Nephron (organoid): ENCODE measurements at regions not wholly inside any gene's neighbourhood (a gene's known extent, or its start where the extent isn't known, plus 50 kb on each side); places are given as distances from the start of the nearest gene placed in this dataset.
A peak's percentile ranks its signal among the peaks of the same experiment; 100 is the strongest.

Experiments used
- H3K27ac Mint-ChIP-seq, 3 experiments: 2 replicates each; pipeline ENCODE4 v1.8.0; 2020; ENCODE audit warnings: mixed read lengths in 3 of 3, mild to moderate bottlenecking in 2 of 3, moderate library complexity in 1 of 3
- H3K27me3 Mint-ChIP-seq: 2 replicates; pipeline ENCODE4 v1.8.0; 2021; ENCODE audit warnings: low read depth, mild to moderate bottlenecking, moderate library complexity, mixed read lengths
- H3K36me3 Mint-ChIP-seq: 2 replicates; pipeline ENCODE4 v1.8.0; 2020; ENCODE audit warnings: low read depth, mixed read lengths
- H3K4me1 Mint-ChIP-seq: 2 replicates; pipeline ENCODE4 v1.8.0; 2020; ENCODE audit warnings: mixed read lengths
- H3K4me3 Mint-ChIP-seq, 3 experiments: 2 replicates each; pipeline ENCODE4 v1.8.0; 2020; ENCODE audit warnings: mild to moderate bottlenecking in 3 of 3, mixed read lengths in 3 of 3, moderate library complexity in 2 of 3
- H3K9me3 Mint-ChIP-seq: 2 replicates; pipeline ENCODE4 v1.8.0; 2020; ENCODE audit warnings: mixed read lengths
- TF ChIP-seq, protein P1 (sequence below), 3 experiments: fragments of 200-600 bp; sonication (generic); IDR thresholded peaks; one replicate each; pipeline ENCODE4 v1.5.0; 2021; ENCODE audit warnings: antibody characterized with exemption in 3 of 3; ENCODE audit not compliant: unreplicated experiment in 3 of 3

DNA sequence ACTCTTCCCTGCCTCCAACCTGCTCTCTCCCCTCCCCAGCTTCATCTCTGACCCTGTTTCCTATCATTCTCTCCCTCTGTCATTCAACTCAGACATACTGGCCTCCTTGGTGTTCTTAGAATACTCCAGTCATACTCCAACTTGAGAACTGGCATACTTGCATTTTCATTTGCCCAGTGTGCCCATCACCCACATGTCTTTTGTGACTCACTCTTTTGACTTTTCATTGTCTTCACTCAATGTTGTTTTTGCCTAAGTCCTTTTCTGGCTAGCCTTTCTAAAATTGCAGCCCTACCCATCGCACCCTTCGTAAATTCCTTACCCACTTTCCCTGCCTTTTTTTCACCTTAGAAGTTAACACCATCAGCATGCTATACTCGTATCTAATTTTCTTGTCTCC, 77.0 kb upstream of the CD2AP start:
- peaks cover 3% of the 10 kb centered on the region for H3K27me3 Mint-ChIP-seq
- H3K36me3 Mint-ChIP-seq = no peaks in the 10 kb centered on the region
- H3K9me3 Mint-ChIP-seq = no peaks in the 10 kb centered on the region
- H3K4me1 Mint-ChIP-seq = peaks cover 9% of the 10 kb centered on the region
- TF ChIP-seq, protein P1, sequence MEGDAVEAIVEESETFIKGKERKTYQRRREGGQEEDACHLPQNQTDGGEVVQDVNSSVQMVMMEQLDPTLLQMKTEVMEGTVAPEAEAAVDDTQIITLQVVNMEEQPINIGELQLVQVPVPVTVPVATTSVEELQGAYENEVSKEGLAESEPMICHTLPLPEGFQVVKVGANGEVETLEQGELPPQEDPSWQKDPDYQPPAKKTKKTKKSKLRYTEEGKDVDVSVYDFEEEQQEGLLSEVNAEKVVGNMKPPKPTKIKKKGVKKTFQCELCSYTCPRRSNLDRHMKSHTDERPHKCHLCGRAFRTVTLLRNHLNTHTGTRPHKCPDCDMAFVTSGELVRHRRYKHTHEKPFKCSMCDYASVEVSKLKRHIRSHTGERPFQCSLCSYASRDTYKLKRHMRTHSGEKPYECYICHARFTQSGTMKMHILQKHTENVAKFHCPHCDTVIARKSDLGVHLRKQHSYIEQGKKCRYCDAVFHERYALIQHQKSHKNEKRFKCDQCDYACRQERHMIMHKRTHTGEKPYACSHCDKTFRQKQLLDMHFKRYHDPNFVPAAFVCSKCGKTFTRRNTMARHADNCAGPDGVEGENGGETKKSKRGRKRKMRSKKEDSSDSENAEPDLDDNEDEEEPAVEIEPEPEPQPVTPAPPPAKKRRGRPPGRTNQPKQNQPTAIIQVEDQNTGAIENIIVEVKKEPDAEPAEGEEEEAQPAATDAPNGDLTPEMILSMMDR (IDR thresholded peaks at IDR 0.05; ENCODE audit: unreplicated experiment in 3 of 3) = no peak
- H3K27ac Mint-ChIP-seq = no peak overlapping the region
- H3K4me3 Mint-ChIP-seq = no peak overlapping the region

DNA sequence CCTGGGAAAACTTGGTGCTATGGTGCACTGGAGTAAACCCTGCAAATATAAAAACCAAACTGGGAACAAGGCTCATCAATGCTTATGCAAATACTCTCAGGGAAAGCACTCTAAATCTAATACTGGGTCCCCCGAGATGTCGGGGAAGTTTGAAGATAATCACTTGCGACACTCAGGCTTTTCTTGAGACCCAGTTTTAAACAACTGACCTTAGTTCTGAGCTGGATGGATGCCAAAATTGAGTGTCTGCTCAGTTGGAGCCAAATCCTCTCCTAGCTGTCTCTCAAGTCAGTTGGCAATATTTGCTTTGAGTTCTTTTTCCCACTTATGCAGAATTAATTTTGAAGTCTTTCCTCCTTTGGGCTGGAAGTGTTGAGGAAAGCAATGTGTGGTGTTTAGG, 75.5 kb upstream of the CD2AP start:
- Mint-ChIP-seq H3K27ac (no peak overlapping the region), H3K4me3 (no peak overlapping the region), H3K36me3 (no peaks in the 10 kb centered on the region), H3K9me3 (no peaks in the 10 kb centered on the region), H3K4me1 (peaks cover 10% of the 10 kb centered on the region), H3K27me3 (peaks cover 3% of the 10 kb centered on the region)
- TF ChIP-seq, protein P1 (IDR thresholded peaks at IDR 0.05; ENCODE audit: unreplicated experiment in 3 of 3) = no peak

DNA sequence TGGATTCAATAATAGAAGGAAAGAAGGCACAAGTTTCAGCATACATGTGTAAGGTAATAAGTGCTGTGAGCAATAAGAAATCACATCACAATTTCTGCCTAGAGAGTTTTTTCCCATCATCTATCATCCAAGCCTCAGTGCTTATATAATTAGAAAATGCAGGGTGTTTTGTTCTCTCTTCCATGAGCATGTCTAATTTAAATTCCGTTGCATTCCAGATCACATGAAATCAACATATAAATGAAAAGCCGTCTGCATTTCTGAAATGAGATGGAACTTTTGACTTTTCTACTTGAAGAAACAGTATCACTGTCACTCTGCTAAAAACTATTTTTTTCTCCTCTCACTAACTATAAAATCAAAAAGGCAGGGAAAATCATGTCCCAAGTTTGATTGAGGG, 74.5 kb upstream of the CD2AP start:
- no peak overlapping the region for H3K4me3 Mint-ChIP-seq
- H3K27ac Mint-ChIP-seq = no peak overlapping the region
- no peaks in the 10 kb centered on the region for H3K9me3 Mint-ChIP-seq
- H3K36me3 Mint-ChIP-seq = no peaks in the 10 kb centered on the region
- TF ChIP-seq, protein P1 (IDR thresholded peaks at IDR 0.05; ENCODE audit: unreplicated experiment in 3 of 3) = no peak
- peaks cover 3% of the 10 kb centered on the region for H3K27me3 Mint-ChIP-seq
- H3K4me1 Mint-ChIP-seq = peaks cover 17% of the 10 kb centered on the region

DNA sequence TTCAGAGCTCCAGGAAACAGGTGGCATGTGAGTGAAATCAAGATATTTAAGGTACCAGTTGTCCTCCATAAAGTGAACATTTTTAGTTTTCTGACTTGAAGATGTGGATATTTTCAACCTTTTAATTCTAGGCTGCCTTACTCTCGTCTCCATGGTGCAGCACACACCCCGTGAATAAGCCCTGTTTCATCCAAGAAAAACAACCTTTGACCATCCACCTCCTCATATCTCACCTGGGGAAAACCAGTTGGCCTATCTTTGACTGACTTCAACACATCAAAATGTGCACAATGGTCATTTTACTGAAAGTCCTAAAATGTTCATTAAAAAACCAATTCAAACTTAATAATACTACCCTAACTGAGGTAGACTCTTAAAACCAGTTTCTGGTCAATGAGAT, 73.8 kb upstream of the CD2AP start:
- H3K4me3 Mint-ChIP-seq = no peak overlapping the region
- no peaks in the 10 kb centered on the region for H3K36me3 Mint-ChIP-seq
- TF ChIP-seq, protein P1 (IDR thresholded peaks at IDR 0.05; ENCODE audit: unreplicated experiment in 3 of 3) = no peak
- H3K9me3 Mint-ChIP-seq = no peaks in the 10 kb centered on the region
- no peak overlapping the region for H3K27ac Mint-ChIP-seq
- peaks cover 3% of the 10 kb centered on the region for H3K27me3 Mint-ChIP-seq
- H3K4me1 Mint-ChIP-seq = peaks cover 20% of the 10 kb centered on the region

DNA sequence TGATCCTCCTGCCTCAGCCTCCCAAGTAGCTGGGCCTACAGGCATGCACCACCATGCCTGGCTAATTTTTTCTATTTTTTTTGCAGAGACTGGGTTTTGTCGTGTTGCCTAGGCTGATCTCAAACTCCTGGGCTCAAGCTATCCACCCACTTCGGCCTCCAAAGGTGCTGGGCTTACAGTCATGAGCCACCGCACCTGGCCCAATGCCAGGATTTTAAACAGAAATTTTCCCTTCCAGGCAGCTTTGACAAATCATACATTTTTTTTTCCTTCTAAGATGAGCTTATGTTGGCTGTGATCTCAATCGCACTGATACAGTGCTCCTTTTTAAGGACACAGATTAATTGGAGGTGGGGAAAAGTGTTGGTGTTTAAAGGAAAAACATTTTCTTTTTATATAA, 73.2 kb upstream of the CD2AP start:
- Mint-ChIP-seq H3K4me3 (no peak overlapping the region), H3K36me3 (no peaks in the 10 kb centered on the region), H3K4me1 (peaks cover 20% of the 10 kb centered on the region), H3K27ac (no peak overlapping the region), H3K9me3 (no peaks in the 10 kb centered on the region), H3K27me3 (peaks cover 3% of the 10 kb centered on the region)
- TF ChIP-seq, protein P1 (IDR thresholded peaks at IDR 0.05; ENCODE audit: unreplicated experiment in 3 of 3) = no peak

DNA sequence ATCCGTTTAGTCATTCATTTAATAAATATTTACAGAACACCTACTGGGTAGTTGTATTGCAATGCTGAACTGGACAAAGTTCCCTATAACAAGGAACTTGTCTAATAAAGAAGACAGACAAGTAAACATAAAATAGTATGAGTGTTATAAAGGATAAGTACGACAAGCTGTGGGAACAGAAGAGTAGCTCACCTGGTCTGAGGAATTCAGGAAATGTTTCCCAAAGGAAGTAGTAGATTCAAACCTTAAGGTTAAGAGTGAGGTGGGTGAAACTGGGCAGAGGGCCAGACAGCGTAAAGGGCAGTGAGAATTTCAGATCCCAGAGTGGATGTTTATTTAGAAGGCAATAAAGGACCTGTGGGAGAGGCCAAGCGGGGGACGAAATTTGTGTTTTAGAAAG, 72.3 kb upstream of the CD2AP start:
- Mint-ChIP-seq H3K36me3 (no peaks in the 10 kb centered on the region), H3K27me3 (peaks cover 3% of the 10 kb centered on the region)
- TF ChIP-seq, protein P1 (IDR thresholded peaks at IDR 0.05; ENCODE audit: unreplicated experiment in 3 of 3) = no peak

More for the DNA sequence above, 72.3 kb upstream of the CD2AP start:
- Mint-ChIP-seq H3K4me3 (peak overlapping the region in 1 of 3 experiments; percentile 4), H3K27ac (peak overlapping the region; percentile 37 to 62 (median 46)), H3K9me3 (no peaks in the 10 kb centered on the region), H3K4me1 (peaks cover 20% of the 10 kb centered on the region)
